ENCODE measurements at regions not wholly inside any gene's neighbourhood (a gene's known extent, or its start where the extent isn't known, plus 50 kb on each side); places are given as distances from the start of the nearest gene placed in this dataset.
A peak's percentile ranks its signal among the peaks of the same experiment; 100 is the strongest.
"Not testable (repeated sequence)": the region's sequence is repeated elsewhere in the genome, so short reads cannot be mapped to it uniquely, and the experiment has no call there.

- peak; percentile 73 to 78 for DNase-seq (ENCODE audit: low read depth in 2 of 2)
Observed at GRCh38 chr5:111942661-111943401, 185.8 kb upstream of the NREP start.

GRCh38 chr5:111942201-111942600 is 185.2 kb upstream of the NREP start:
- no peak for DNase-seq (ENCODE audit: low read depth in 2 of 2)

GRCh38 chr5:111937094-111937493 is 180.1 kb upstream of the NREP start:
- DNase-seq (ENCODE audit: low read depth in 2 of 2) = no peak

- DNase-seq (ENCODE audit: low read depth in 2 of 2) = no peak
Observed at GRCh38 chr5:111935835-111936234, 178.8 kb upstream of the NREP start.

GRCh38 chr5:111935009-111935408 is 178.0 kb upstream of the NREP start:
- DNase-seq (ENCODE audit: low read depth in 2 of 2) = no peak

- DNase-seq (ENCODE audit: low read depth in 2 of 2) = no peak
Observed at GRCh38 chr5:111934511-111934910, 177.5 kb upstream of the NREP start.

GRCh38 chr5:111933086-111933485 is 176.1 kb upstream of the NREP start:
- DNase-seq (ENCODE audit: low read depth in 2 of 2) = no peak

GRCh38 chr5:111932628-111933027 is 175.6 kb upstream of the NREP start:
- no peak for DNase-seq (ENCODE audit: low read depth in 2 of 2)

- DNase-seq (ENCODE audit: low read depth in 2 of 2) = no peak
Observed at GRCh38 chr5:111932199-111932598, 175.2 kb upstream of the NREP start.

GRCh38 chr5:111931655-111932054 is 174.7 kb upstream of the NREP start:
- no peak for DNase-seq (ENCODE audit: low read depth in 2 of 2)

- no peak for DNase-seq (ENCODE audit: low read depth in 2 of 2)
Observed at GRCh38 chr5:111930905-111931461, 174.0 kb upstream of the NREP start.

GRCh38 chr5:111930449-111930848 is 173.5 kb upstream of the NREP start:
- DNase-seq (ENCODE audit: low read depth in 2 of 2) = no peak

- DNase-seq (ENCODE audit: low read depth in 2 of 2) = peak; percentile 81 to 84
Observed at GRCh38 chr5:111929867-111930266, 172.9 kb upstream of the NREP start.

GRCh38 chr5:111929261-111929660 is 172.3 kb upstream of the NREP start:
- no peak for DNase-seq (ENCODE audit: low read depth in 2 of 2)

GRCh38 chr5:111928511-111928910 is 171.5 kb upstream of the NREP start:
- DNase-seq (ENCODE audit: low read depth in 2 of 2) = no peak

GRCh38 chr5:111927191-111927590 is 170.2 kb upstream of the NREP start:
- no peak for DNase-seq (ENCODE audit: low read depth in 2 of 2)

- DNase-seq (ENCODE audit: low read depth in 2 of 2) = no peak
Observed at GRCh38 chr5:111926026-111926425, 169.0 kb upstream of the NREP start.

- no peak for DNase-seq (ENCODE audit: low read depth in 2 of 2)
Observed at GRCh38 chr5:111922344-111922743, 165.3 kb upstream of the NREP start.

- DNase-seq (ENCODE audit: low read depth in 2 of 2) = not testable (repeated sequence)
Observed at GRCh38 chr5:111921691-111922090, 164.7 kb upstream of the NREP start.

GRCh38 chr5:111914966-111915636 is 158.1 kb upstream of the NREP start:
- DNase-seq (ENCODE audit: low read depth in 2 of 2) = no peak

GRCh38 chr5:111902436-111902835 is 145.4 kb upstream of the NREP start:
- no peak for DNase-seq (ENCODE audit: low read depth in 2 of 2)

GRCh38 chr5:111901296-111901695 is 144.3 kb upstream of the NREP start:
- DNase-seq (ENCODE audit: low read depth in 2 of 2) = no peak

- no peak for DNase-seq (ENCODE audit: low read depth in 2 of 2)
Observed at GRCh38 chr5:111892949-111893348, 136.0 kb upstream of the NREP start.

All from fibroblast of skin of left biceps (primary cell).